D721Med (cell line): ENCODE measurements at regions not wholly inside any gene's neighbourhood (a gene's known extent, or its start where the extent isn't known, plus 50 kb on each side); places are given as distances from the start of the nearest gene placed in this dataset.

ENCODE experiments used
- DNase-seq: peaks from one replicate; pipeline ENCODE4 v3.0.0; 2011; ENCODE audit warnings: low spot score; ENCODE audit not compliant: insufficient read length
- FAIRE-seq: peaks from 2 replicates; lab custom pipeline; 2011; peaks lifted over from hg19 to GRCh38; lab: Jason Lieb, UNC
- TF ChIP-seq, protein P1 (sequence below): IDR thresholded peaks from 2 replicates; pipeline ENCODE4 v1.5.1; 2012; ENCODE audit warnings: mild to moderate bottlenecking, control low read depth; ENCODE audit not compliant: insufficient read depth; ENCODE audit errors: missing control alignments

DNA sequence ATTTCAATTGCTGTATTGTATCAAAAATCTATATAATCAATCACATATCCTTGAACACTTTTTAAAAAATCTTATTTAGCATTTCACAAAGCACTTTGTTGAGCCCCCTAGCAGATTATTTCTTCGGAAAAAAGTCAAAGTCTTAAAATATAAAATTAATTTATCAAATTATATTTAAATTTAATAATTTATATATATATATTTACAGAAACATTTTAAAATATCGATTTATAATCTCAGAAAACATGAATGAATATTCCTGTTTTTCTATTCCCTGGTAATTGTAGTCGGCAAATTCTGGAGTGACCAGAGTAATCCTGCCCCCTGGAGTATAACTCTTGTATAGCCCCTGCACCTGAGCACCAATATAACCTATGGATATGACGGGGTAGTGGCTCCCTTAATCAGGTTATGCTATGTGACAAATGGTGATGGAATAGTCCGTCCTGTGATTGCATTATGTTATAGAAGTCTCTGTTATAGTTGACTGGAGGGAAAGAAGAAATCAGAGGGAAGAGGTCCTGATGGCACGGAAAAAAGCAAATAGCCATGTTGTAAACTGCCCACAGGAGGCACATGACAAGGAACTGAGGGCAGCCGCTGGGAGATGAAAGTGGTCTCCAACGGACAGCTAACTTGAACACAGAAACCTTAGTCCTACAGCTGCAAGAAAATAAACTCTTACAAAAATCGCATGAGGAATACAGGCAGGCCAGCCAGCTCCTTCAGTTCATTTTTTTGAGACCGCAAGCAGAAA lies 1092.3 kb downstream of the ARAP2 start:
- DNase-seq (peak; percentile 13), FAIRE-seq (no peak)
- TF ChIP-seq, protein P1, sequence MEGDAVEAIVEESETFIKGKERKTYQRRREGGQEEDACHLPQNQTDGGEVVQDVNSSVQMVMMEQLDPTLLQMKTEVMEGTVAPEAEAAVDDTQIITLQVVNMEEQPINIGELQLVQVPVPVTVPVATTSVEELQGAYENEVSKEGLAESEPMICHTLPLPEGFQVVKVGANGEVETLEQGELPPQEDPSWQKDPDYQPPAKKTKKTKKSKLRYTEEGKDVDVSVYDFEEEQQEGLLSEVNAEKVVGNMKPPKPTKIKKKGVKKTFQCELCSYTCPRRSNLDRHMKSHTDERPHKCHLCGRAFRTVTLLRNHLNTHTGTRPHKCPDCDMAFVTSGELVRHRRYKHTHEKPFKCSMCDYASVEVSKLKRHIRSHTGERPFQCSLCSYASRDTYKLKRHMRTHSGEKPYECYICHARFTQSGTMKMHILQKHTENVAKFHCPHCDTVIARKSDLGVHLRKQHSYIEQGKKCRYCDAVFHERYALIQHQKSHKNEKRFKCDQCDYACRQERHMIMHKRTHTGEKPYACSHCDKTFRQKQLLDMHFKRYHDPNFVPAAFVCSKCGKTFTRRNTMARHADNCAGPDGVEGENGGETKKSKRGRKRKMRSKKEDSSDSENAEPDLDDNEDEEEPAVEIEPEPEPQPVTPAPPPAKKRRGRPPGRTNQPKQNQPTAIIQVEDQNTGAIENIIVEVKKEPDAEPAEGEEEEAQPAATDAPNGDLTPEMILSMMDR = peak; percentile 37

DNA sequence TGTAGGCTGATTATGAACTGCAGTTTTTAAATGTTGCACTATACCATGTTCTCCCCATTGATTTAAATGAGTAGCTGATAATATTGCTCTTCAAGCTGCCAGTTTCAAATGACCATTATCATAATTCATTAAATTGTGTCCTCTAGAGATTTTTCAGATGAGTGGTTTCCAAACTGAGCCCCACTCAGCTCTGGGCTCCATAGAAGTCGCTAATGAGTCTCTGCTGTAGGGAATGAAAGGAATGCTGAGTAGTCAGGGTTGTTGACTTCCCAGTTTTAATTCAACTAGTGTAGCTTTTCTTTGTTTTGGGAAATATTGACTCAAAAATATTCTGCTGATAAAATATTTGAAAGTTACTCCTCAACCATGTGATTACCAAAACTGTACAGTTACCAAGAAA lies 1081.1 kb downstream of the ARAP2 start:
- no peak for FAIRE-seq
- no peak for DNase-seq
- TF ChIP-seq, protein P1 = no peak

DNA sequence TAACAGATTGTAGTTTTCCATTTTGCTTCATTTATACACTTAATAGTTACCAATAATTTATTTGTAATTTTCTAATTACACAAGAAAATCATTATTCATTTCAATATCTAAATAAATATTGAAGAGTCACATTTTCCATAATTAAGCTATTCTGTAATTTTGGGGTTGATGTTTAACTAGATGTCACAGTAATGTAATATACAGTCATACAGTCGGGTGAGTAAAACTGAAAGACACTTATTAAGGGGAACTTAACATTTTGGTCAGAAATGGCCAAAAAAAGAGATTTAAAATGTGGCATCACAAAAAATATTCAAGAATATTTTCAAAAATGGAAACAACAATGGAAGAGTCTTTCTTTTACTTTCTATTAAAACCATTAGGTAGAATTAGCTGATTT lies 1080.3 kb downstream of the ARAP2 start:
- TF ChIP-seq, protein P1 = no peak
- DNase-seq = no peak
- FAIRE-seq = no peak

DNA sequence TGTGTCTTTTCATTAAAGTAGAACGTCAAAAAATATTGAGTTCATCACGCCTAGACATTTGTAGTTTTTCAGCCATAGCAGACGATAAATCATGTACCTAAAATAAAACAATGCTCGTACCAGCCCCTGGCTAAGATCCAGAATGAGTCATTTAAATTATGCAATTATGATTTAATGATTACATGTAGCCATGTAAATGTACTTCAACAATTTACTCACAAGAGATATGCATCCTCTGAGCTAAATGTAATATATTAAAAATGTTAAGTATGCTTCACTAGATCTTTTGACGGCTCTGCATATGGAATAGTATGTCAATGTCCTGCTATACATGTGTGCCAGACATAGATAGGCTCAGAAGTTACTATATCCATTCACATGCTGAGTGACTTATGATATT lies 1077.8 kb downstream of the ARAP2 start:
- TF ChIP-seq, protein P1 = no peak
- FAIRE-seq = no peak
- DNase-seq = no peak

DNA sequence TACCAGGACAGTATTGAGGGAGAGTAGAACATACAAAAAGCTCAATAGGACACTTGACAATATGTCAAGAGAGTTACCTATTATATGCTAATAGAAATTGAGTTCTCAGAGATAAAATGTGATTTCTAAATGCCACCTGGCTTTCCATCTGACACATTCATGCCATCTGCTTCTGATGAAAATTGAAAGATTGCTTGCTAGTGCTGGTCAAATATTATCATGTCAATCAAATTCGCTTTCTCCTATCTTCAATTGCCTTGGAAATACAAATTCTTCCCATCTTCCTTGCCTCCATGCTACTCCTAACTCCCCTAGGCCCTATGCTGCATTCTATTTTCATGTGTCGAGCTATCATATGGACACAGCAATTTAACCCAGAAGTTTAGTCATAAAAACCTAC lies 1076.9 kb downstream of the ARAP2 start:
- TF ChIP-seq, protein P1 = no peak
- DNase-seq = no peak
- peak; percentile 6 for FAIRE-seq

DNA sequence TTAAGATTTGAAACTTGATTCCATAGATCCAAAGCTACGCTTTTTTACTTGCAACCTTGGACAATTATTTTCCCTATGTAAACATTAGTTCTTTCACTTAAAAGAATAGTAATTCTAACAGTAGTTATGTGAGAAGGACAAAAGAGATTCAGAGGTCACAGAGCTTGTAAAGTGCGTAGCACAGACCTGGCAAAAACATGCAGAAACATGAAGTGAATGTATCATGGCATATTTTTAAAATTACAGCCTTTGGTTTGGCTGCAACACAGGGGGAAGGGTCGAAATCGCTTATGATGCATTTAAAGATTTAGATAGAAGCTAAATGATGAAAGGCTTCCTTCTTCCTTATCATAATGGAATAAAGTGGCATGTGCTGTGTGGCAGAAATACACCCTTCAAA lies 1068.8 kb downstream of the ARAP2 start:
- FAIRE-seq = no peak
- no peak for DNase-seq
- TF ChIP-seq, protein P1 = no peak

DNA sequence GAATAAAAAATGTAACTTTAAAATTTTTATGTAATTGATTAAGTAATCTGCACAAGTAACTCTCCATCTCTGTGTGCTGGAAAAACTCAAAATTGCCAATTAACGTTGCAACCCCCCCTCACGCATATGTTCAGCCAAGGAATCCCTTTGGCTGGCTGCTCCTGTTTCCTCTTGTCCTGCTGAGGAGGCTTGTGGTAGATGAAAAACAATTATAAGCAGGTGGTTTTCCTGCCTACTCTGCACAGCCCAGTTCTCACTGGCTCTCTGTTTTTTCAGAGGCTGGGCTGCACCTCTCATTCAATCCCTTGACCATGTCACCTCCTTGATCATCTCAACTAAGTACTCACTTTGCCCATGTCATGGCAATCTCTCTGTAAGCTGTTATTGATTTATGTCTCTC lies 1068.4 kb downstream of the ARAP2 start:
- TF ChIP-seq, protein P1 = no peak
- DNase-seq (no peak), FAIRE-seq (no peak)
